Cardiac muscle cell (in vitro differentiated cells and primary cell): ENCODE measurements at regions not wholly inside any gene's neighbourhood (a gene's known extent, or its start where the extent isn't known, plus 50 kb on each side); places are given as distances from the start of the nearest gene placed in this dataset.

ENCODE experiments used
- DNase-seq, 2 donors: peaks; one replicate each; pipeline versions ENCODE4 v3.0.0 to v3.0.0-alpha.2; 2010 to 2017; ENCODE audit warnings: low read depth in 1 of 2, low spot score in 1 of 2
- H3K27ac ChIP-seq: fragments of 200-600 bp; sonication (generic); 2 replicates; pipeline ENCODE4 v1.5.1; 2016
- H3K27me3 ChIP-seq: fragments of 200-600 bp; sonication (generic); 2 replicates; pipeline ENCODE4 v1.6.0; 2016; ENCODE audit warnings: control low read depth
- H3K36me3 ChIP-seq: fragments of 200-600 bp; sonication (generic); 2 replicates; pipeline ENCODE4 v1.5.1; 2016; ENCODE audit warnings: control low read depth
- H3K4me1 ChIP-seq: fragments of 200-600 bp; sonication (generic); 2 replicates; pipeline ENCODE4 v1.8.1; 2017; ENCODE audit warnings: low read depth, mild to moderate bottlenecking, mixed run types
- H3K4me3 ChIP-seq: fragments of 200-600 bp; sonication (generic); 2 replicates; pipeline ENCODE4 v1.5.1; 2016; ENCODE audit warnings: mild to moderate bottlenecking
- H3K9me3 ChIP-seq: fragments of 200-600 bp; sonication (generic); 2 replicates; pipeline ENCODE4 v1.5.1; 2017; ENCODE audit warnings: low read depth, mild to moderate bottlenecking, control low read depth
- TF ChIP-seq, protein P1 (sequence below): IDR thresholded peaks from 2 replicates; pipeline ENCODE4 v1.5.1; 2012; ENCODE audit warnings: low read depth, mild to moderate bottlenecking, low read length

- no peak for DNase-seq
- TF ChIP-seq, protein P1, sequence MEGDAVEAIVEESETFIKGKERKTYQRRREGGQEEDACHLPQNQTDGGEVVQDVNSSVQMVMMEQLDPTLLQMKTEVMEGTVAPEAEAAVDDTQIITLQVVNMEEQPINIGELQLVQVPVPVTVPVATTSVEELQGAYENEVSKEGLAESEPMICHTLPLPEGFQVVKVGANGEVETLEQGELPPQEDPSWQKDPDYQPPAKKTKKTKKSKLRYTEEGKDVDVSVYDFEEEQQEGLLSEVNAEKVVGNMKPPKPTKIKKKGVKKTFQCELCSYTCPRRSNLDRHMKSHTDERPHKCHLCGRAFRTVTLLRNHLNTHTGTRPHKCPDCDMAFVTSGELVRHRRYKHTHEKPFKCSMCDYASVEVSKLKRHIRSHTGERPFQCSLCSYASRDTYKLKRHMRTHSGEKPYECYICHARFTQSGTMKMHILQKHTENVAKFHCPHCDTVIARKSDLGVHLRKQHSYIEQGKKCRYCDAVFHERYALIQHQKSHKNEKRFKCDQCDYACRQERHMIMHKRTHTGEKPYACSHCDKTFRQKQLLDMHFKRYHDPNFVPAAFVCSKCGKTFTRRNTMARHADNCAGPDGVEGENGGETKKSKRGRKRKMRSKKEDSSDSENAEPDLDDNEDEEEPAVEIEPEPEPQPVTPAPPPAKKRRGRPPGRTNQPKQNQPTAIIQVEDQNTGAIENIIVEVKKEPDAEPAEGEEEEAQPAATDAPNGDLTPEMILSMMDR, result no peak
- H3K27me3 ChIP-seq, result no peaks in the 10 kb centered on the region
- no peak overlapping the region for H3K4me3 ChIP-seq
- H3K4me1 ChIP-seq, result peaks cover 9% of the 10 kb centered on the region
- no peaks in the 10 kb centered on the region for H3K9me3 ChIP-seq
- H3K36me3 ChIP-seq, result no peaks in the 10 kb centered on the region
- H3K27ac ChIP-seq, result no peak overlapping the region
Observed at GRCh38 chr3:25165306-25165705, 262.8 kb upstream of the RARB start.

DNA sequence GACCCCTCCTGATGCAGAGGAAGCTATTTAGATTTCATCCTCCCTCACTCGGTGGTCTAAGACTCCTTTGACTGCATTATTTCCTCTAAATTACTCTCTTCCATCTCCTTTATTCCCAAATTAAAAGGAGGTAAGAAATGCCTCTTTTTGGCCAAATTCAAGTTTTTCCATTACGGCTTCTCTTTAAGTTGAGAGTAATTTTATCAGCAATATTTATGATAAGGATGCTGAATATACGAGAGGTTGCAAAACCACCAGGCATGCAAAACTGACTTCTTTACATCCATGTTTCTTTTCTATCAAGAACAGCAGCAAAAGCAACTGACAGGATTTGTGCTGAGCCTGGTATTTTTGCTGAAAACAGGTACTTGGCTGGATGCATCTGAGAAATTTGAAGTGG is 262.0 kb upstream of the RARB start:
- no peaks in the 10 kb centered on the region for H3K36me3 ChIP-seq
- DNase-seq, result no peak
- peaks cover 5% of the 10 kb centered on the region for H3K4me1 ChIP-seq
- no peaks in the 10 kb centered on the region for H3K9me3 ChIP-seq
- no peak overlapping the region for H3K4me3 ChIP-seq
- H3K27me3 ChIP-seq, result no peaks in the 10 kb centered on the region
- TF ChIP-seq, protein P1, result no peak
- H3K27ac ChIP-seq, result no peak overlapping the region

DNA sequence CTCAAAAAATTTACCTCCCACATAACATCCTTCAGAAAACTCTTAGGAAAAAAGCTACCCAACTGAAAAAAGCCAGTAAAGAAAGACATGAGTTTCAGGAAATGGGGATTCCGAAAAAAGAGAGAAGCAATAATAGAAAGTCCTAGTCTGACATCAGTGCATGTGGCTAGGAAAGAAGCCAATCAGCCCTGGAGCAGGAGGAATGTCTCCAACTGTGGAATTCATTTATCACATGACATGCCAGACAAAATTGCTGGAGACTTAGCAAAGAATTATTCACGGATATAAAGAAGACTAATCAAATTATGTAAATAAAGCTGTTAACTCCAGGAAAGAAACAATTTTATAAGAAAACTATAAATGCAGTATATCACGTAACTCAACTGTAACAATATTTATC is 258.9 kb upstream of the RARB start:
- peak in 1 of 2 donors; percentile 7 for DNase-seq
- no peaks in the 10 kb centered on the region for H3K27me3 ChIP-seq
- no peak overlapping the region for H3K27ac ChIP-seq
- no peaks in the 10 kb centered on the region for H3K36me3 ChIP-seq
- H3K4me3 ChIP-seq, result no peak overlapping the region
- no peaks in the 10 kb centered on the region for H3K9me3 ChIP-seq
- H3K4me1 ChIP-seq, result peaks cover 5% of the 10 kb centered on the region
- TF ChIP-seq, protein P1, result no peak

GRCh38 chr3:25170021-25170420 is 258.0 kb upstream of the RARB start:
- Histone ChIP-seq H3K27ac (peak overlapping the region; percentile 15), H3K9me3 (no peaks in the 10 kb centered on the region), H3K4me1 (peaks cover 5% of the 10 kb centered on the region), H3K36me3 (no peaks in the 10 kb centered on the region), H3K4me3 (no peak overlapping the region), H3K27me3 (no peaks in the 10 kb centered on the region)
- no peak for DNase-seq
- TF ChIP-seq, protein P1, result no peak

DNA sequence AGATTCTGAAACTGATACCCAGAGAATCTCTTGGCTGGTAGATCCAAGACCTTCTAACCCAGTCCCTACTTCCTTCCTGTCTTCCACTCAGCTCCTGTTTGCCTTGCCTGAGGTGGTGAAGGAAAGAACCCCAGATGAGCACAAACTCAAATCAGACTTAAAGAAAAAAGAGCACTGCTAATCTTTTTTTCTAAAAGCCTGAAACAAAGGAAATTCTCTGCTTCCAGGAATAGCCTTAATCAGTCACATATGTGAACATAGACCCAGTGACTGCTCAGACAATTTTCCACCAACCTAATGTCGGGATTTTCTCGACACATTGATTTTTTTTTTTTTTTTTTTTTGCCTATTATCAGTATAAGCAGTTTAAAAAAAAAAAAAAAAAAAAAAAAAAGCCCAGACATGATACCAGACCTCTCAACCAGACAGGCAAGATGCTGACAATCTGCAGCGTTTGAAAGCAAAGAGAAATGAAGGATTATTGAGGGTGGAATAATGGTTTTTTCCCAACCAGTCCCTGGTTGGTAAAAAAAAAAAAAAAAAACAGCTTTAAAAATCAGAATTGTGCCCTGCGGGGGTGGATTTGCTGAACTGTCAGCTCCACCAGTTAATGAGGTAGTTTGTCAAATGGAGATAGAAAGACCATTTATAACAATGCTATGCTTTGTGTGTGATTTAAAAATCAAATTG is 256.8 kb upstream of the RARB start:
- Histone ChIP-seq H3K4me1 (peaks cover 5% of the 10 kb centered on the region), H3K27me3 (no peaks in the 10 kb centered on the region), H3K9me3 (no peaks in the 10 kb centered on the region), H3K27ac (no peak overlapping the region), H3K36me3 (no peaks in the 10 kb centered on the region), H3K4me3 (no peak overlapping the region)
- TF ChIP-seq, protein P1, result no peak
- DNase-seq, result no peak

DNA sequence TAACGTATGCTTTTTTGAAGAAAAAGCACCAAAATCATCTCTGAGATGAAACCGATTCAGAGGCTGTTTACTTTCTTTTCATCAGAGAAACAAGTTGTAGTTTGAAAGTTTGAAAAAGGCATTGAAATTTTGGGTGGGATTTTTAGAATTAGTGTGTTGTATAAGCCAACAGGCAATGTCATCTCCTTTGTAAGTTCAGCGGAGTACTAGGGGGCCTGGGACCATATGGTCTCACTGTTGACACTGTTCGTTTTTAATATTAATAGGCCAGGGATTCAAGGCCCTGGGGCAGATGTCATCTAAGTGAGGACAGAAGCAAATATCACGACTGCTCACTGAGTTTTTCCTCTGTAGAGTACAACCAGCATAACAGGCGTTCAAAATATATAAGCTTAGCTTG is 256.2 kb upstream of the RARB start:
- no peaks in the 10 kb centered on the region for H3K27me3 ChIP-seq
- no peak overlapping the region for H3K4me3 ChIP-seq
- H3K36me3 ChIP-seq, result no peaks in the 10 kb centered on the region
- H3K4me1 ChIP-seq, result peaks cover 5% of the 10 kb centered on the region
- DNase-seq, result no peak
- TF ChIP-seq, protein P1, result no peak
- no peaks in the 10 kb centered on the region for H3K9me3 ChIP-seq
- H3K27ac ChIP-seq, result no peak overlapping the region
